HG02938 (cell line): ENCODE measurements at regions not wholly inside any gene's neighbourhood (a gene's known extent, or its start where the extent isn't known, plus 50 kb on each side); places are given as distances from the start of the nearest gene placed in this dataset.
A peak's percentile ranks its signal among the peaks of the same experiment; 100 is the strongest.
"Not testable (repeated sequence)": the region's sequence is repeated elsewhere in the genome, so short reads cannot be mapped to it uniquely, and the experiment has no call there.

ENCODE experiments used
- ATAC-seq: cut with Tn5 transposase; IDR thresholded peaks from one replicate; pipeline ENCODE4 v1.9.1; 2021; ENCODE audit warnings: mild to moderate bottlenecking, moderate library complexity; ENCODE audit not compliant: unreplicated experiment

GRCh38 chr4:141340458-141340857, 119.8 kb downstream of the ZNF330 start:
- ATAC-seq: no peak

- no peak for ATAC-seq
Measured at GRCh38 chr4:141346144-141346543, 125.4 kb downstream of the ZNF330 start.

- ATAC-seq: no peak
Measured at GRCh38 chr4:141347684-141348083, 127.0 kb downstream of the ZNF330 start.

GRCh38 chr4:141348125-141348524, 127.4 kb downstream of the ZNF330 start:
- peak; percentile 40 for ATAC-seq

GRCh38 chr4:141348573-141348972, 127.9 kb downstream of the ZNF330 start:
- ATAC-seq: peak; percentile 38

- no peak for ATAC-seq
Measured at GRCh38 chr4:141349236-141349635, 128.5 kb downstream of the ZNF330 start.

GRCh38 chr4:141350122-141350905, 129.6 kb downstream of the ZNF330 start:
- ATAC-seq: no peak

GRCh38 chr4:141352331-141352730, 131.6 kb downstream of the ZNF330 start:
- no peak for ATAC-seq

- ATAC-seq: no peak
Measured at GRCh38 chr4:141352909-141353525, 132.3 kb downstream of the ZNF330 start.

GRCh38 chr4:141356321-141356962, 135.7 kb downstream of the ZNF330 start:
- ATAC-seq: no peak

GRCh38 chr4:141356963-141357335, 136.3 kb downstream of the ZNF330 start:
- no peak for ATAC-seq

GRCh38 chr4:141368241-141368640, 147.5 kb downstream of the ZNF330 start:
- ATAC-seq: not testable (repeated sequence)

GRCh38 chr4:141371206-141371605, 150.5 kb downstream of the ZNF330 start:
- ATAC-seq: no peak

- no peak for ATAC-seq
Measured at GRCh38 chr4:141375855-141376254, 155.2 kb downstream of the ZNF330 start.

GRCh38 chr4:141376769-141377168, 156.1 kb downstream of the ZNF330 start:
- peak; percentile 64 for ATAC-seq

- no peak for ATAC-seq
Measured at GRCh38 chr4:141387299-141387698, 166.6 kb downstream of the ZNF330 start.

GRCh38 chr4:141388481-141388880, 167.8 kb downstream of the ZNF330 start:
- ATAC-seq: no peak

- no peak for ATAC-seq
Measured at GRCh38 chr4:141389649-141390048, 169.0 kb downstream of the ZNF330 start.

- no peak for ATAC-seq
Measured at GRCh38 chr4:141390571-141390970, 169.9 kb downstream of the ZNF330 start.

- ATAC-seq: no peak
Measured at GRCh38 chr4:141391293-141391692, 170.6 kb downstream of the ZNF330 start.

- ATAC-seq: no peak
Measured at GRCh38 chr4:141391771-141392170, 171.1 kb downstream of the ZNF330 start.

GRCh38 chr4:141395246-141395830, 174.6 kb downstream of the ZNF330 start:
- no peak for ATAC-seq
